GM19238 (cell line): ENCODE measurements at regions not wholly inside any gene's neighbourhood (a gene's known extent, or its start where the extent isn't known, plus 50 kb on each side); places are given as distances from the start of the nearest gene placed in this dataset.

Experiments used
- DNase-seq: peaks from one replicate; pipeline ENCODE4 v3.0.0; 2011; ENCODE audit warnings: low spot score; ENCODE audit not compliant: insufficient read length

DNA sequence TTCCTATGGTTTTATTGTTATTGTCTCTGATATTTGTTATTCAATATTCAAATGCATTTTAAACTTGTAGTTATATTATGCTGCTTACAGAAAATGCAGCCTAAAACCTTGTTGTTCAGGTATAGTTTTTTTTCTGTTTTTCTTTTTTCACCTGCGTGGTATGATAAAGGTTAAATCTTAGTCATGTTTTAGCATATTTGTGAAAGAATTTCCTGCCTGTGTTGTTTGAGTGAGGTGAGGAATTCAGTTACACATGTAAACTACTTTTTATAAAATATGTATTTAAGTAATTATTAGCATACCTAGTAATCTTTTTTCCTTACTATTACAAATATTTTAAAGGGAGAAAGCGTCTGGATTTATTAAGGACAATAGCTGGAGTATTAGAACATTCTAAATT lies 90.0 kb upstream of the NAALADL2 start:
- DNase-seq: no peak

GRCh38 chr3:174775603-174776002 lies 83.5 kb upstream of the NAALADL2 start:
- no peak for DNase-seq

DNA sequence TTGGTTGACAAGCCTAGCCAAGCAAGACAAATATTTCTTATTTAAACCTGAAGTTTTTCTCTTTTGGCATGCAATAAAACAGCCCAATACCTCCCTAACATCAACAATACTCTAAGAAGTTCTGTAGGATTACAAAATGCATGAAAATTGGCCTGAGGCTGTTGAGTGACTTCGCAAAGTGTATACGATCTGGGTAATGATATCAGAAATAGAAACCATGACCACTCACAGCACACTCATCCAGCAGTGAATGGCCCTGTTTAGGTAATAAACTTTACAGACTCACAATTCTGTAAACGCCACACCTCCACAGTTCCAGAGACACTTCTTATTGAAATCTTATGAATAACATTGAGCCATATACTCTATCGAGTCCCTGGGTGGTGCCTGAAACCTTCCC lies 83.0 kb upstream of the NAALADL2 start:
- no peak for DNase-seq

- DNase-seq: no peak
Observed at GRCh38 chr3:174776636-174777035, 82.5 kb upstream of the NAALADL2 start.

DNA sequence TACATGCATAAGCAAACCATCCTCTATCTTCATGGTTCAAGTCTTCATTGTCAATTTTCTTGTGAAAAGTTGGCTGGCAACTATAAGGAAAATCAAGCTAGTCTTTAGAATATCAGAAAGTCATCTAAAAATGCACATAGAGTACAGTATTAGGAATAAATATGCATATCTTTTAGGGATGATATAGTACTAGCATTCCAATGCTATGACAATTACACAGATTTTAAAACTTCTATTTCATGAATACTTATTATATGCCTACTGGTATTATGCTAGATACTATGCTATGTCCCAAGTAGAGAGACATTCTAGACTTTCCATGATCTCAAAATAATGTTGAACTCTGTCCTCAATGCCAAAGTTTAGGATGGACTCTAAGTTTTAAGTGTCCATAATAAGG lies 81.3 kb upstream of the NAALADL2 start:
- DNase-seq: no peak

DNA sequence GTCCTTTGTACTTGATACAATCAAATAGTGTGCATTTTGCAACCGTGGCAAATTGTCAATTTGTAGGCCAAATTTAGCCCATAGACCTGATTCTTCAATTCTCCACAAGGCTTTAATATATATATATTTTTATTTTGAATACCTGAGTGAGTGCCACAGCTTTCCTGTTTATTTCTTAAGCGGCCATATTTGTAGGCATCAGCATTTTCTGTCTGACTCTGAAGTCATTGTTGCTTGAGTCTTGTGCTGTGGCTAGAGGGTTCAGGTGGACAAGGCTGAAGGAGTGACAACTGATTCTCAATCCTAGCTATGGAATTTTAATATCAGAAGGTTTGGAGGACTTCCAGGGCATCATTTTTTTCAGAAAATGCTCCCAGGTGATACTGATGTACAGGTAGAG lies 75.6 kb upstream of the NAALADL2 start:
- no peak for DNase-seq

DNA sequence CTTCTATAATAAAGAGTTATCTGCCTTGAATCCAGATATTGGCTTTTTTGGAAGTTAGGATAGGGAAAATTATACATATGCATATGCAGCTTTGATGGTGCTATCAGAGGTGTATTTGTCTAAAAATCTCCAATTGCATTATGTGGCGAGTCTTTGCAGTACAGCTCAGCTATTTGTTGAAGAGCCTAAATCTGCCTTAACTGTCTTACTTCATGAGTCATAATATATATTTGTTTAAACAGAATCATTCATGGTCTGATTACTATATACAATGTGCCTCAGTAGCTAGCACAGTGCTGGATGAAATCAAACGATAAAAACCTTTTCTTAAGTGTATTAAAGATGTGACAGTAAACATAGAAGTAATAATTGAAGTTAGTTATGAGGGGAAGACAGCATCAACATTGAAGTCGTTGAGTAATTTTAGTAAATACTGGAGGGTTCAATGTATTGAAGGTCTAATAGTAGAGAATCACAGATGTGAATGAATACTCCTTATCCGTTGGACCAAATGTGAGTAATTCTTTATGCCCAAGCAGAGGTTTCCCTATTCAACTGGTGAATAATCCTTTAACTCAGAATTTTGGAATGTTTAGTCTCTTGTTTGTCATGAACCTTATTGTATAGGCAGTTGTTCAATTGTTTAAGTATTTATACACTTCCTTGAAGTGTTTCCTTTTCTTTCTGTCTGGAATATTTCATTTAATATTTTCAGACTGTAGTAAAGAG lies 74.8 kb upstream of the NAALADL2 start:
- no peak for DNase-seq

- DNase-seq: no peak
Observed at GRCh38 chr3:174786825-174787224, 72.3 kb upstream of the NAALADL2 start.

DNA sequence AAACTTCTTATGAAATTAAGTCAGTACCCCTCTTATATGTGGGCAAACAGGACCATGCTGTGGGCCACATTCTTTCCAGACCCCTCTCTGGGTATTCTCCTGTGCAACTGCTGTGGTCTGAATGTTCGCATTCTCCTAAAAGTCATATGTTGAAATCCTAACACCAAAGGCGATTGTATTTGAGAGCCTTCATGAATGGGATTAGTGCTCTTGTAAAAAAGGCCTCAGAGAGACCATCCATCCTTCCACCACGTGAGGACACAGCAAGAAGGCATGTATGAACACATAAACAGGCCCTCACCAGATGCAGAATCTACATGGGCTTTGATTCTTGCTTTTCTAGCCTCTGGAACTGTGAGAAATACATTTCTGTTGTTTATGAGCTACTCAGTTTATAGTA lies 68.0 kb upstream of the NAALADL2 start:
- no peak for DNase-seq

DNA sequence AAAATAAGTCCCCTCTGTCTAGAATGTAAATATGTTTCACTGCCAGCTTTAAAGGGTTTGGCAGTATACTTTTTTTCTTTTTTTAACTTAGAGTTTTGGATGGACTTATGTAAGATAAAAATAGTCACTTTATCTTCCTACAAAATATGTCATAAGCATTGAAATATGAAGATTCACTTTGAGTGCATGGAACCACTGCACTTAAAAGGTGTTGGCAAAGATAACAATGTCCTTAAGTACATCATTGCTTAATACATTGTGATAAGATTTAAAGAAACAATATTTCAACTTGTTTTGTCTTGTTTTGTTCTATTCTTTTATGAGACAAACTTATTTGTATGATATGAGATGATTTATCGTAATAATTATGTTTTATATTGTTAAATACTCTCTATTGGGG lies 66.3 kb upstream of the NAALADL2 start:
- DNase-seq: no peak
